ENCODE measurements at regions not wholly inside any gene's neighbourhood (a gene's known extent, or its start where the extent isn't known, plus 50 kb on each side); places are given as distances from the start of the nearest gene placed in this dataset.
"Not testable (repeated sequence)": the region's sequence is repeated elsewhere in the genome, so short reads cannot be mapped to it uniquely, and the experiment has no call there.

- DNase-seq, result no peak
Measured at GRCh38 chr7:36039671-36040070, 113.4 kb upstream of the EEPD1 start.

GRCh38 chr7:36040679-36041078 is 112.4 kb upstream of the EEPD1 start:
- DNase-seq, result no peak

- no peak for DNase-seq
Measured at GRCh38 chr7:36044101-36044892, 108.8 kb upstream of the EEPD1 start.

GRCh38 chr7:36045326-36045725 is 107.7 kb upstream of the EEPD1 start:
- no peak for DNase-seq

- DNase-seq, result no peak
Measured at GRCh38 chr7:36045830-36046341, 107.2 kb upstream of the EEPD1 start.

- no peak for DNase-seq
Measured at GRCh38 chr7:36047091-36047658, 105.9 kb upstream of the EEPD1 start.

GRCh38 chr7:36048141-36048901 is 104.7 kb upstream of the EEPD1 start:
- no peak for DNase-seq

GRCh38 chr7:36048902-36049240 is 104.2 kb upstream of the EEPD1 start:
- no peak for DNase-seq

- DNase-seq, result no peak
Measured at GRCh38 chr7:36051501-36051900, 101.6 kb upstream of the EEPD1 start.

GRCh38 chr7:36053589-36053988 is 99.5 kb upstream of the EEPD1 start:
- no peak for DNase-seq

GRCh38 chr7:36054637-36055036 is 98.4 kb upstream of the EEPD1 start:
- no peak for DNase-seq

GRCh38 chr7:36055207-36055606 is 97.8 kb upstream of the EEPD1 start:
- no peak for DNase-seq

- DNase-seq, result no peak
Measured at GRCh38 chr7:36057323-36057722, 95.7 kb upstream of the EEPD1 start.

- DNase-seq, result no peak
Measured at GRCh38 chr7:36058020-36058592, 94.9 kb upstream of the EEPD1 start.

GRCh38 chr7:36060388-36060787 is 92.7 kb upstream of the EEPD1 start:
- not testable (repeated sequence) for DNase-seq

- no peak for DNase-seq
Measured at GRCh38 chr7:36062154-36062815, 90.8 kb upstream of the EEPD1 start.

GRCh38 chr7:36064676-36065075 is 88.4 kb upstream of the EEPD1 start:
- no peak for DNase-seq

GRCh38 chr7:36065563-36066342 is 87.3 kb upstream of the EEPD1 start:
- not testable (repeated sequence) for DNase-seq

GRCh38 chr7:36066343-36066664 is 86.8 kb upstream of the EEPD1 start:
- no peak for DNase-seq

GRCh38 chr7:36070230-36070629 is 82.8 kb upstream of the EEPD1 start:
- no peak for DNase-seq

- no peak for DNase-seq
Measured at GRCh38 chr7:36071605-36072004, 81.4 kb upstream of the EEPD1 start.

- no peak for DNase-seq
Measured at GRCh38 chr7:36072620-36073019, 80.4 kb upstream of the EEPD1 start.

All from NCI-H748 treated with DMSO at 0.1 percent for 48 hours (cell line).